H1 (cell line): ENCODE measurements at regions not wholly inside any gene's neighbourhood (a gene's known extent, or its start where the extent isn't known, plus 50 kb on each side); places are given as distances from the start of the nearest gene placed in this dataset.

ENCODE experiments used
- CTCF ChIA-PET: fragments of 300-600 bp; sonication (Branson Sonifier 250); formaldehyde crosslinking; loops from one replicate; lab custom pipeline; 2021; ENCODE audit not compliant: partially characterized antibody; lab: Charles Lee
- POLR2A ChIA-PET: fragments of 300-600 bp; sonication (Branson Sonifier 250); formaldehyde crosslinking; loops from one replicate; lab custom pipeline; 2021; ENCODE audit warnings: inconsistent platforms; ENCODE audit not compliant: partially characterized antibody; lab: Charles Lee
- DNase-seq, 2 experiments: peaks; one replicate each; pipeline versions ENCODE4 v3.0.0 to v3.0.0-alpha.2; 2010 to 2022; ENCODE audit warnings: low spot score in 2 of 2, low read depth in 1 of 2, mixed read lengths in 1 of 2
- FAIRE-seq: peaks from 2 replicates; lab custom pipeline; 2011; peaks lifted over from hg19 to GRCh38; lab: Jason Lieb, UNC
- H2AFZ ChIP-seq: 2 replicates; pipeline ENCODE4 v1.8.1; 2012; ENCODE audit warnings: low read length, inconsistent platforms
- H2AK5ac ChIP-seq: 2 replicates; pipeline ENCODE4 v1.6.1; 2013; ENCODE audit warnings: low read depth, low read length
- H2BK120ac ChIP-seq: replicated peaks from 2 replicates; pipeline ENCODE3; 2013; ENCODE audit warnings: low read depth, low read length, inconsistent platforms
- H2BK12ac ChIP-seq: 2 replicates; pipeline ENCODE4 v1.6.1; 2013; ENCODE audit warnings: low read depth, low read length
- H2BK15ac ChIP-seq: 2 replicates; pipeline ENCODE4 v1.6.1; 2013; ENCODE audit warnings: low read length
- H2BK20ac ChIP-seq: 2 replicates; pipeline ENCODE4 v1.6.1; 2013; ENCODE audit warnings: low read length
- H2BK5ac ChIP-seq: 2 replicates; pipeline ENCODE4 v1.6.1; 2013; ENCODE audit warnings: low read depth, low read length
- H3K14ac ChIP-seq: 2 replicates; pipeline ENCODE4 v1.6.1; 2013; ENCODE audit warnings: inconsistent platforms; ENCODE audit not compliant: insufficient read length
- H3K18ac ChIP-seq: 2 replicates; pipeline ENCODE4 v1.6.1; 2013; ENCODE audit warnings: low read length; ENCODE audit errors: extremely low read depth
- H3K23ac ChIP-seq: 2 replicates; pipeline ENCODE4 v1.6.1; 2013; ENCODE audit warnings: inconsistent platforms; ENCODE audit not compliant: insufficient read length
- H3K23me2 ChIP-seq: 2 replicates; pipeline ENCODE4 v1.6.1; 2013; ENCODE audit warnings: low read depth, low read length
- H3K27ac ChIP-seq: 2 replicates; pipeline ENCODE4 v1.6.1; 2011; ENCODE audit warnings: low read depth, low read length, inconsistent platforms
- H3K27me3 ChIP-seq, 4 experiments: replicated peaks in 1 of 4; 1 replicate in 1 of 4; 2 replicates in 3 of 4; pipeline versions ENCODE4 v1.6.1 to v1.8.1; 2011 to 2013; ENCODE audit warnings: low read length in 3 of 4, mild to moderate bottlenecking in 3 of 4, inconsistent platforms in 2 of 4, mixed read lengths in 2 of 4, moderate library complexity in 1 of 4; ENCODE audit not compliant: control insufficient read depth in 3 of 4, insufficient read depth in 3 of 4; ENCODE audit errors: extremely low read depth in 1 of 4
- H3K36me3 ChIP-seq, 4 experiments: 2 replicates each; pipeline versions ENCODE4 v1.6.1 to v1.8.1; 2011 to 2013; ENCODE audit warnings: mild to moderate bottlenecking in 4 of 4, low read length in 3 of 4, moderate library complexity in 2 of 4, control low read depth in 1 of 4, inconsistent platforms in 1 of 4; ENCODE audit not compliant: insufficient read depth in 4 of 4, control insufficient read depth in 2 of 4
- H3K4ac ChIP-seq: replicated peaks from 2 replicates; pipeline ENCODE3; 2013; ENCODE audit warnings: low read length, low read depth, mixed read lengths, inconsistent platforms; ENCODE audit not compliant: insufficient read length
- H3K4me1 ChIP-seq, 4 experiments: replicated peaks in 1 of 4; 1 replicate in 1 of 4; 2 replicates in 3 of 4; pipeline versions ENCODE4 v1.6.1 to v1.8.1; 2011 to 2013; ENCODE audit warnings: low read length in 3 of 4, inconsistent platforms in 2 of 4, mixed read lengths in 1 of 4; ENCODE audit not compliant: insufficient read depth in 4 of 4, control insufficient read depth in 3 of 4
- H3K4me2 ChIP-seq, 2 experiments: 2 replicates each; pipeline versions ENCODE4 v1.6.1 to v1.8.1; 2011 to 2013; ENCODE audit warnings: low read depth in 2 of 2, low read length in 2 of 2, control low read depth in 1 of 2, inconsistent platforms in 1 of 2, mild to moderate bottlenecking in 1 of 2; ENCODE audit not compliant: insufficient read depth in 1 of 2
- H3K4me3 ChIP-seq, 4 experiments: fragments of 200-600, 300-600 bp in 1 of 4; sonication (generic), shearing (Covaris generic), sonication (Bioruptor Twin) in 1 of 4; 2 replicates each; pipeline versions ENCODE4 v1.5.1 to v1.8.1; 2011 to 2016; ENCODE audit warnings: low read length in 4 of 4, low read depth in 3 of 4, control low read depth in 2 of 4, inconsistent platforms in 2 of 4, mild to moderate bottlenecking in 2 of 4, mixed read lengths in 1 of 4, moderate library complexity in 1 of 4; ENCODE audit not compliant: insufficient read depth in 2 of 4; ENCODE audit errors: extremely low read depth in 1 of 4
- H3K56ac ChIP-seq: replicated peaks from 2 replicates; pipeline ENCODE3; 2013; ENCODE audit warnings: low read depth, mild to moderate bottlenecking, mixed read lengths, low read length, inconsistent platforms; ENCODE audit not compliant: insufficient read length
- H3K79me1 ChIP-seq: 2 replicates; pipeline ENCODE4 v1.6.1; 2013; ENCODE audit warnings: low read depth, low read length, control low read depth
- H3K79me2 ChIP-seq, 2 experiments: 2 replicates each; pipeline versions ENCODE4 v1.6.1 to v1.8.1; 2012 to 2013; ENCODE audit warnings: low read length in 2 of 2, mild to moderate bottlenecking in 2 of 2, inconsistent platforms in 1 of 2; ENCODE audit not compliant: insufficient read depth in 2 of 2, control insufficient read depth in 1 of 2
- H3K9ac ChIP-seq, 4 experiments: replicated peaks in 1 of 4; 1 replicate in 1 of 4; 2 replicates in 3 of 4; pipeline versions ENCODE4 v1.6.1 to v1.8.1; 2011 to 2013; ENCODE audit warnings: low read depth in 3 of 4, low read length in 3 of 4, control low read depth in 2 of 4, mild to moderate bottlenecking in 2 of 4, moderate library complexity in 2 of 4, inconsistent platforms in 1 of 4; ENCODE audit errors: extremely low read depth in 1 of 4
- H3K9me3 ChIP-seq, 2 experiments: 2 replicates each; pipeline versions ENCODE4 v1.6.1 to v1.8.1; 2012 to 2013; ENCODE audit warnings: mild to moderate bottlenecking in 2 of 2, moderate library complexity in 2 of 2, control low read depth in 1 of 2, inconsistent platforms in 1 of 2, low read depth in 1 of 2, low read length in 1 of 2, mixed read lengths in 1 of 2; ENCODE audit not compliant: insufficient read depth in 2 of 2
- H4K20me1 ChIP-seq, 2 experiments: replicated peaks in 1 of 2; 2 replicates each; pipeline versions ENCODE3 to v1.8.1; 2011 to 2013; ENCODE audit warnings: inconsistent platforms in 2 of 2, low read length in 2 of 2, mild to moderate bottlenecking in 1 of 2; ENCODE audit not compliant: insufficient read depth in 2 of 2, control insufficient read depth in 1 of 2
- H4K5ac ChIP-seq: 2 replicates; pipeline ENCODE4 v1.6.1; 2013; ENCODE audit warnings: low read length, low read depth, mixed read lengths, inconsistent platforms; ENCODE audit not compliant: insufficient read length
- H4K8ac ChIP-seq: 2 replicates; pipeline ENCODE4 v1.8.0; 2013; ENCODE audit warnings: mild to moderate bottlenecking, moderate library complexity, low read length, inconsistent platforms; ENCODE audit not compliant: insufficient read depth; ENCODE audit errors: extremely low read depth
- H4K91ac ChIP-seq: replicated peaks from 2 replicates; pipeline ENCODE3; 2013; ENCODE audit warnings: low read length, mixed read lengths, inconsistent platforms; ENCODE audit not compliant: insufficient read length
- ASH2L ChIP-seq: fragments of 200-600, 300-600 bp; sonication (generic); IDR thresholded peaks from one replicate; pipeline ENCODE4 v1.7.1; 2017; ENCODE audit warnings: low read length
- CBX5 ChIP-seq: fragments of 300-800, 300-1000 bp; sonication (generic); IDR thresholded peaks from 2 replicates; pipeline ENCODE4 v1.7.1; 2016; ENCODE audit warnings: antibody characterized with exemption, low read length, low read depth
- CBX8 ChIP-seq: fragments of 300-800, 300-1000 bp; sonication (generic); IDR thresholded peaks from 2 replicates; pipeline ENCODE4 v1.7.1; 2016; ENCODE audit warnings: low read depth, low read length, borderline replicate concordance
- CREB1 ChIP-seq: IDR thresholded peaks from 2 replicates; pipeline ENCODE4 v1.6.1; 2012; ENCODE audit warnings: inconsistent platforms
- CTBP2 ChIP-seq: IDR thresholded peaks from 2 replicates; pipeline ENCODE4 v1.7.0; 2011; ENCODE audit warnings: borderline replicate concordance, mild to moderate bottlenecking, moderate library complexity, mixed read lengths, low read length; ENCODE audit not compliant: insufficient read depth, insufficient read length
- HDAC2 ChIP-seq, 2 experiments: fragments of 300-600 bp in 1 of 2; sonication (generic) in 1 of 2; IDR thresholded peaks; 2 replicates each; pipeline ENCODE4 v1.6.1; 2011 to 2012; ENCODE audit warnings: low read depth in 2 of 2, low read length in 2 of 2, mild to moderate bottlenecking in 2 of 2, moderate library complexity in 2 of 2, borderline replicate concordance in 1 of 2, inconsistent platforms in 1 of 2
- PHF8 ChIP-seq: fragments of 200-600 bp; sonication (generic); conservative IDR thresholded peaks from 2 replicates; pipeline ENCODE4 v1.7.1; 2012; ENCODE audit warnings: low read depth, mild to moderate bottlenecking, inconsistent platforms, low read length, moderate library complexity
- RXRA ChIP-seq: IDR thresholded peaks from 2 replicates; pipeline ENCODE4 v1.6.1; 2011; ENCODE audit warnings: low read depth, mild to moderate bottlenecking, low read length, moderate library complexity; ENCODE audit not compliant: insufficient read depth
- SAP30 ChIP-seq: fragments of 300-600 bp; sonication (generic); IDR thresholded peaks from 2 replicates; pipeline ENCODE4 v1.7.1; 2012; ENCODE audit warnings: low read length, moderate library complexity, mild to moderate bottlenecking, inconsistent platforms; ENCODE audit not compliant: insufficient read depth, insufficient replicate concordance
- SIRT6 ChIP-seq: IDR thresholded peaks from one replicate; pipeline ENCODE4 v1.7.1; 2012; ENCODE audit warnings: low read length, inconsistent platforms
- SIX5 ChIP-seq: IDR thresholded peaks from 2 replicates; pipeline ENCODE4 v1.6.1; 2011; ENCODE audit warnings: mild to moderate bottlenecking, low read depth, low read length
- SRF ChIP-seq: IDR thresholded peaks from 2 replicates; pipeline ENCODE4 v1.6.1; 2011; ENCODE audit warnings: mild to moderate bottlenecking, low read depth, low read length, moderate library complexity
- TAF1 ChIP-seq: IDR thresholded peaks from 2 replicates; pipeline ENCODE4 v1.6.1; 2011; ENCODE audit warnings: mild to moderate bottlenecking, low read depth, low read length
- TAF7 ChIP-seq: optimal IDR thresholded peaks from 2 replicates; pipeline ENCODE3; 2011; ENCODE audit warnings: low read depth, mild to moderate bottlenecking, inconsistent platforms, low read length, moderate library complexity, borderline replicate concordance
- TEAD4 ChIP-seq: IDR thresholded peaks from 2 replicates; pipeline ENCODE4 v1.6.1; 2012; ENCODE audit warnings: low read depth, low read length, inconsistent platforms, mixed read lengths
- WGBS, 2 experiments: shearing (Covaris generic) in 1 of 2; methylation state at CpG; one replicate each; pipeline versions ENCODE4 v1.1.6 to v1.1.7; 2013 to 2015; ENCODE audit warnings: low lambda C conversion rate in 2 of 2, mixed read lengths in 2 of 2, inconsistent platforms in 1 of 2, low coverage in 1 of 2, missing lambda C conversion rate in 1 of 2; ENCODE audit not compliant: insufficient replicate concordance in 2 of 2, insufficient coverage in 1 of 2, insufficient read length in 1 of 2; ENCODE audit errors: extremely low coverage in 1 of 2, missing lambda C conversion rate in 1 of 2; 5-methylcytosine and 5-hydroxymethylcytosine counted together

DNA sequence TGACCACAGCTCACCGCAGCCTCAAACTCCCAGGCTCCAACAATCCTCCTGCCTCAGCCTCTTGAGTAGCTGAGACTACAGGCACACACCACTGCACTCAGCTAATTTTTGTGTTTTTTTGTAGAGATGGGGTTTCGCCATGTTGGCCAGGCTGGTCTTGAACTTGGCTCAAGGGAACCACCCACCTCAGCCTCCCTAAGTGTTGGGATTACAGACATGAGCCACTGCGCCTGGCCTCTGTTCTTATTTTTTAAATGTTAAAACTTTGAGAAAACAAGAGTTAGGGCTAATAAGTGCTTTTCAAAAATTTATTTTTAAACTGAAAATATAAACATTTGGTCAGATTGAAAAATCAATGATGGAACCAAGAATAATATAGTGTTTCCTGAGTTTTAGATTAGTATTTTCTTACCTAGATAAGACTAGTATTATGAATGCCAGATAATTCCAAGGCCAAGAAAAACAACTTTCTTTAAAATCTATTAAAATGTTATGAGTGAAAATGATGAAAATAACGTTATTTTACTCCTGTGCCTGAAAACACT, 66.2 kb upstream of the S1PR1 start:
- CTCF ChIA-PET = no interaction called here
- Histone ChIP-seq H3K4me3 (no peak overlapping the region), H2BK15ac (no peak overlapping the region), H3K4me1 (peaks cover 0 to 5% (median 0%) of the 10 kb centered on the region in 4 experiments; a peak in 1 of 7 replicates), H3K79me2 (no peaks in the 10 kb centered on the region), H3K18ac (no peak overlapping the region), H3K79me1 (no peaks in the 10 kb centered on the region), H2BK5ac (no peak overlapping the region), H2BK120ac (no peak overlapping the region), H3K14ac (no peak overlapping the region), H4K91ac (no peak overlapping the region), H2BK12ac (no peak overlapping the region), H3K9me3 (no peaks in the 10 kb centered on the region), H3K56ac (no peak overlapping the region), H2AK5ac (no peak overlapping the region), H3K4me2 (no peak overlapping the region), H2BK20ac (no peak overlapping the region), H2AFZ (no peak overlapping the region), H3K23ac (no peak overlapping the region), H3K4ac (no peak overlapping the region), H3K27ac (no peak overlapping the region), H4K20me1 (no peaks in the 10 kb centered on the region), H3K23me2 (no peaks in the 10 kb centered on the region), H3K9ac (no peak overlapping the region), H3K27me3 (no peaks in the 10 kb centered on the region), H3K36me3 (no peaks in the 10 kb centered on the region), H4K5ac (no peak overlapping the region), H4K8ac (no peak overlapping the region)
- POLR2A ChIA-PET = no interaction called here
- DNase-seq = no peak
- WGBS, 2 experiments = 99% methylated on average over 4 of the region's 4 CpGs; no CpG with 5 or more reads in 1 of the 2 experiments
- no peak for FAIRE-seq
- TF ChIP-seq ASH2L (no peak), SIRT6 (no peak), TAF1 (no peak), RXRA (no peak), SRF (no peak), TAF7 (no peak), TEAD4 (no peak), SIX5 (no peak), HDAC2 (IDR thresholded peaks at IDR 0.05; ENCODE audit: borderline replicate concordance in 1 of 2, low read depth in 2 of 2, low read length in 2 of 2) (no peak), CBX8 (no peak), CBX5 (no peak), CTBP2 (no peak), SAP30 (no peak), PHF8 (no peak), CREB1 (no peak)
